Thyroid gland (tissue), 4 donors: ENCODE measurements at regions not wholly inside any gene's neighbourhood (a gene's known extent, or its start where the extent isn't known, plus 50 kb on each side); places are given as distances from the start of the nearest gene placed in this dataset.

ENCODE experiments used
- DNase-seq, 2 donors: peaks; one replicate each; pipeline ENCODE4 v3.0.0-alpha.2; 2019
- H3K27ac ChIP-seq, 3 donors: fragments of 200-600 bp; sonication (generic); 1 replicate in 2 of 3; 2 replicates in 1 of 3; pipeline ENCODE4 v1.5.1; 2016 to 2019; ENCODE audit warnings: mild to moderate bottlenecking in 1 of 3, moderate library complexity in 1 of 3
- H3K27me3 ChIP-seq: fragments of 200-600 bp; sonication (generic); one replicate; pipeline ENCODE4 v1.5.1; 2019
- H3K36me3 ChIP-seq, 2 donors: fragments of 200-600 bp; sonication (generic); one replicate each; pipeline ENCODE4 v1.5.1; 2016 to 2019
- H3K4me1 ChIP-seq, 2 donors: fragments of 200-600 bp; sonication (generic); one replicate each; pipeline ENCODE4 v1.5.1; 2017 to 2019
- H3K4me3 ChIP-seq, 3 donors: fragments of 200-600 bp; sonication (generic); replicated peaks in 1 of 3; 1 replicate in 2 of 3; 2 replicates in 1 of 3; pipeline ENCODE4 v1.5.1; 2016; ENCODE audit warnings: mild to moderate bottlenecking in 1 of 3
- H3K9me3 ChIP-seq: fragments of 200-600 bp; sonication (generic); one replicate; pipeline ENCODE4 v1.5.1; 2017
- POLR2A ChIP-seq, 2 donors: fragments of 450-650 bp; IDR thresholded peaks; one replicate each; pipeline ENCODE4 v1.6.1; 2017; ENCODE audit warnings: antibody characterized with exemption in 2 of 2, mild to moderate bottlenecking in 2 of 2, moderate library complexity in 1 of 2
- WGBS, 2 donors: methylation state at CpG; one replicate each; pipeline ENCODE4 v1.1.5; 2017; 5-methylcytosine and 5-hydroxymethylcytosine counted together
- intact Hi-C: fragments of 100-400 bp; cut with DNase I; formaldehyde crosslinking; loops from one replicate; pipeline ENCODE4 v1.15.1; 2023
- TF ChIP-seq, protein P1 (sequence below), 6 experiments: fragments of 200-600 bp in 3 of 6; fragments of 450-650 bp in 3 of 6; sonication (generic) in 3 of 6; IDR thresholded peaks; one replicate each; pipeline ENCODE4 v1.5.1; 2016 to 2019; ENCODE audit warnings: antibody characterized with exemption in 6 of 6, mild to moderate bottlenecking in 2 of 6, inconsistent platforms in 1 of 6, moderate library complexity in 1 of 6

DNA sequence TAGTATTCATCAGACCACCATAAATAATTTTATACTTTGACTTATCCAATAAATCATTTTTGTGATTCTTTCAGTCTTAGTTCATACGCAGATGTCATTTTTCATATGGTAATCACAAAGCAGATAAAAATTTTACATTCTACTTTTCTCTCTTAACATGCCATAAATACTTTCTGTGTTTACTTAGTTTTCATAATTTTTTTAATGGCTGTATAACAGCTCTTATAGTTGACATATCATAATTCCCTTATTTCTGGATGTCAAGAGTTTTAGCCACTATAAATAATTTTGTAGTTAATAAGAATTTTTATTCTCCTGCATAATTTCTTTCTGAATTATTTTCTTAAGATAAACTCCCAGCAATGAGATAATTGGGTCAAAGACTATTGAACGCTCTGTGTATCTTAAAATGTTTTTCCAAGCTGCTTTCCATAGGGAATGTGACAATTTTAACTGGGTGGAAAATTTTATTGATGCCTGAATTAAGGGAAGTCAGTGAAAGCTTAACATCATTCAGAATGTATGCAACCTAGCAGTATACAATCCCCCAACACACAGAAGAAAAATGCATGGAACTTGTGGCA, 702.7 kb downstream of the EPM2A start:
- DNase-seq, result no peak
- no peaks in the 10 kb centered on the region for H3K4me1 ChIP-seq
- no peak overlapping the region for H3K27ac ChIP-seq
- no peak overlapping the region for H3K4me3 ChIP-seq
- H3K9me3 ChIP-seq, result no peaks in the 10 kb centered on the region
- no peaks in the 10 kb centered on the region for H3K36me3 ChIP-seq
- H3K27me3 ChIP-seq, result no peaks in the 10 kb centered on the region
- intact Hi-C loops, result no loop called here
- 81 to 92% methylated on average over 2 of the region's 2 CpGs for WGBS, 2 donors
- TF ChIP-seq, protein P1, sequence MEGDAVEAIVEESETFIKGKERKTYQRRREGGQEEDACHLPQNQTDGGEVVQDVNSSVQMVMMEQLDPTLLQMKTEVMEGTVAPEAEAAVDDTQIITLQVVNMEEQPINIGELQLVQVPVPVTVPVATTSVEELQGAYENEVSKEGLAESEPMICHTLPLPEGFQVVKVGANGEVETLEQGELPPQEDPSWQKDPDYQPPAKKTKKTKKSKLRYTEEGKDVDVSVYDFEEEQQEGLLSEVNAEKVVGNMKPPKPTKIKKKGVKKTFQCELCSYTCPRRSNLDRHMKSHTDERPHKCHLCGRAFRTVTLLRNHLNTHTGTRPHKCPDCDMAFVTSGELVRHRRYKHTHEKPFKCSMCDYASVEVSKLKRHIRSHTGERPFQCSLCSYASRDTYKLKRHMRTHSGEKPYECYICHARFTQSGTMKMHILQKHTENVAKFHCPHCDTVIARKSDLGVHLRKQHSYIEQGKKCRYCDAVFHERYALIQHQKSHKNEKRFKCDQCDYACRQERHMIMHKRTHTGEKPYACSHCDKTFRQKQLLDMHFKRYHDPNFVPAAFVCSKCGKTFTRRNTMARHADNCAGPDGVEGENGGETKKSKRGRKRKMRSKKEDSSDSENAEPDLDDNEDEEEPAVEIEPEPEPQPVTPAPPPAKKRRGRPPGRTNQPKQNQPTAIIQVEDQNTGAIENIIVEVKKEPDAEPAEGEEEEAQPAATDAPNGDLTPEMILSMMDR (IDR thresholded peaks at IDR 0.05), result no peak
- no peak for TF ChIP-seq POLR2A (IDR thresholded peaks at IDR 0.05)

DNA sequence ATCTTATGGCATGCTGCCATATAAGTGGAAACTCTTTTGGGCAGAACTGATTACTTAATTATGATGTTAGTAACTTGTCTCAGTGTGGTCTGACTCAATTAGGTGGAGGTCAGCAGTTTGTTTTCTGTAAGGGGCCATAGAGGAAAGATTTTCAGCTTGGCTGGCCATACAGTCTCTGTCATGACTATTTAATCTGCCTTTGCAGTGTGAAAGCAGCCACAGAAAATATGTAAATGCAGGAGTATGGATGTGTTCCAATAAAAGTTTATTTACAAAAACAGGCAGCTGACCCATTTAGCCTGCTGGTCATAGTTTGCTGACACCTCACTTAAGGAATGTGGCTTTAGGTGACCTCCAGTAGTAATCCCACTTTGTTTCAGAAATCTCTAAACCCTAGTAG, 700.7 kb downstream of the EPM2A start:
- no peaks in the 10 kb centered on the region for H3K9me3 ChIP-seq
- TF ChIP-seq POLR2A (IDR thresholded peaks at IDR 0.05), result no peak
- TF ChIP-seq, protein P1 (IDR thresholded peaks at IDR 0.05), result no peak
- no peak overlapping the region for H3K27ac ChIP-seq
- no peak for DNase-seq
- H3K4me1 ChIP-seq, result no peaks in the 10 kb centered on the region
- intact Hi-C loops, result no loop called here
- no peaks in the 10 kb centered on the region for H3K27me3 ChIP-seq
- H3K4me3 ChIP-seq, result no peak overlapping the region
- no peaks in the 10 kb centered on the region for H3K36me3 ChIP-seq

DNA sequence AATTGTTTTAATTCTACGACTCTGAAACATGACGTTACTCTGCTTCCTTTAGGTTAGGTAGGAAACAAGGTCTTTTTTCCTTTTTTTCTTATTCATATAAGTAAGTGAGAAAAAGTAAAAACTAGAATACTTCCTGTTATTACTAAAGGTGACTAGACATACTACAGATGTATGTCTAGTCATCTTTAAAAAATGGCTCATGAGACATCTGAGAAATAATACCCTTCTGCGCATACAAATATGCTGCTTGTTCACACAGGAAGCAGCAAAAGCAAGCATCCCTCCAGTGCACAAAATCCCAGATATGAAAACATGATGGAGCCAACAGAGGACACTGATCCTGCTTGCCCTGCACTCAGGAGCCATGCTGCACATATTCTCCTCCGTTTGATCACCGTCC, 699.1 kb downstream of the EPM2A start:
- Histone ChIP-seq H3K27me3 (no peaks in the 10 kb centered on the region), H3K27ac (no peak overlapping the region), H3K4me3 (no peak overlapping the region), H3K36me3 (no peaks in the 10 kb centered on the region), H3K4me1 (no peaks in the 10 kb centered on the region), H3K9me3 (no peaks in the 10 kb centered on the region)
- WGBS, 2 donors, result 90 to 92% methylated on average over 5 of the region's 5 CpGs
- no peak for DNase-seq
- TF ChIP-seq POLR2A (IDR thresholded peaks at IDR 0.05), result no peak
- TF ChIP-seq, protein P1 (IDR thresholded peaks at IDR 0.05), result no peak
- intact Hi-C loops, result no loop called here

DNA sequence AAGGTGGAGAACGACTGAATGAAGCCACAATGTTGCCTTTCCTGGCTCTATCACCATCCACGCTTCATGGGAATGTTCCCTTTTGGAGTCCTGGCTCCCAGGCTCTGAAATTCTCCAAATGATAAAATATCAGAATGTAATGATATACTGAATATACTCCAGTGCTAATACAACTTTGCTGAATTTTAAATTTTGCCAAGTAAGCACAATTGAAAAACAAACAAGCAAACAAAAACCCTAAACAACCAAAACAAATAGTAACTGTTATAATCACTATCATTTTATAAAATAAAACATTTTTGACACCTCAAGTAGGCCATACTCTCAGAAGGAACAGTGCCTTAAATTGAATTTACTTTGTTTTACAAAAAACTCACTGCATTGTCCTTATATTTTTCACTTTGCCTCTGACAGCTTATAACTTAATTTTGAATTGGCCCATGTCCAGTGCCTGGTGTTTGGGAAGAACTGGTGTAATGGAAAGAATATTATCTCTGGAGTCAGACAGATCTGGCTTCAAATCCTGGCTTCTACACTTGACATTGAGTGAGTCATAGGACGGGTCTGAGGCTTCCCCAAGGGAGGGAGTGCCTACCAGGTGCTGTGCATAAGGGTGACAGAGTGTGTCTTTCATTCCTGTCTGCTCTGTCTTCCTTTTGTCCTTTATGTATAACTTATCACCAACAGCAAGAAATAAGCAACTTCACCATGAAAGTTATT, 698.3 kb downstream of the EPM2A start:
- no peaks in the 10 kb centered on the region for H3K4me1 ChIP-seq
- H3K27me3 ChIP-seq, result no peaks in the 10 kb centered on the region
- TF ChIP-seq, protein P1 (IDR thresholded peaks at IDR 0.05), result no peak
- TF ChIP-seq POLR2A (IDR thresholded peaks at IDR 0.05), result no peak
- intact Hi-C loops, result no loop called here
- H3K4me3 ChIP-seq, result no peak overlapping the region
- no peak for DNase-seq
- H3K9me3 ChIP-seq, result no peaks in the 10 kb centered on the region
- 54 to 76% methylated on average over 3 of the region's 3 CpGs for WGBS, 2 donors
- H3K36me3 ChIP-seq, result no peaks in the 10 kb centered on the region
- no peak overlapping the region for H3K27ac ChIP-seq

DNA sequence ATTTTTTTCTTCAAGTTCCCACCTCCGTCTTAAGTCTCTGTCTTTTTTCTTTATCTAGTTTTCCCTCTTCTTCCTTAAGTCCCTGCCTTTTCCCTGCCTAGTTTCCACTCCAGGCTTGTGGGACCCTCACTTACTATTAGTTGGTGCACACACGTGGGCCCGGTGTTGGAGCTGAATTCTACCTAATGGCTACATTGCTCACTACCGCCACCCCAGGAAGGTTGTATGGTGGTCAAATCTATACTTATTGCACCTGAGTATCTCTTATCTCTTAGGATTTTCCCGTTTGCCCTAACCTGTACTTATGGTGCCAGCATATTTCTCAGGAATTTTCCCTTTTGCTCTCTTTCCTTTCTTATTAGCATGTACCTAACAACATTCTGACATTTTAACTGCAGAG, 692.8 kb downstream of the EPM2A start:
- Histone ChIP-seq H3K27ac (no peak overlapping the region), H3K9me3 (no peaks in the 10 kb centered on the region), H3K27me3 (no peaks in the 10 kb centered on the region), H3K36me3 (no peaks in the 10 kb centered on the region), H3K4me1 (no peaks in the 10 kb centered on the region), H3K4me3 (no peak overlapping the region)
- WGBS, 2 donors, result 88 to 92% methylated on average over 5 of the region's 5 CpGs
- no peak for DNase-seq
- intact Hi-C loops, result no loop called here
- TF ChIP-seq, protein P1 (IDR thresholded peaks at IDR 0.05), result no peak
- TF ChIP-seq POLR2A (IDR thresholded peaks at IDR 0.05), result no peak
